Activated CD8-positive, alpha-beta memory T cell treated with anti-CD3 and anti-CD28 coated beads, Interleukin-2, amount 50 U/mL, for 24 hours (primary cell): ENCODE measurements at regions not wholly inside any gene's neighbourhood (a gene's known extent, or its start where the extent isn't known, plus 50 kb on each side); places are given as distances from the start of the nearest gene placed in this dataset.
"Not testable (repeated sequence)": the region's sequence is repeated elsewhere in the genome, so short reads cannot be mapped to it uniquely, and the experiment has no call there.

Experiments used
- DNase-seq: peaks from one replicate; pipeline ENCODE4 v3.0.0-alpha.2; 2020; ENCODE audit errors: extremely low read depth

DNA sequence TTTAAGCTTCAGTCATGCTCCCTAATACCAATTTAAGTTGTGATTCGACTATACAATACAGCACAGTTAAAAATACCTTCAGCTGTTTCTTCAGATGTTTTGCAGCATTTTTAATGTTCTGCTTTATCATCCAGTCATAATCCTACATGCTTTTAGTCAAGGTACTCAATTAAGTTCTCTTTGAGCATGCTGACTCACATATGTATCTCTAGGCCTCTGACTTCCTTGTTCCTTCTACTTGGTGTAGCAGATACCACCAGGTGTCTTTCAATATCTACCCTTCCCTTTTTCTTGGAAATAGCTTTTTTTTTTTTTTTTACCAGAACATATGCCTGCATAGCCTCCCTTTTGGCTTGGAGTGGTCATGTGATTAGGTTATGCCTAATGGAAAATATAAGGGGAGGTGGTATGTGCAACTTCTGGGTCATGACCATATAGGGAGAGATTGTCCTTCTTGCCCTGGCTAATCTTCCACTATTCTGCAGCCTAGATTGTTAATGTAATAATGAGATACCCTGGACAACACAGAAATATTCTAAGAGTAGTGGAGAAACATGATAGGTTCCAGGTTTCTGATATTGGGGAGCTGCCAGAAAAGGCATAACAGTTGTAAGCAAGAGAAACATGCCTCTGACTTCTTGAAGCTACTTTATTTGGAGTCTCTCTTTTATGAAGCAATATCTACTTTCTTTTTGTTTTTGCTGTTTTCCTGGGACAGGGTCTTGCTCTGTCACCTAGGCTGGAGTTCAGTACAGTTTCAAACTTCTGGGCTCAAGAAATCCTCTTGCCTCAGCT, 737.2 kb upstream of the SLIT2 start:
- DNase-seq: no peak

GRCh38 chr4:19512086-19512485, 739.6 kb upstream of the SLIT2 start:
- no peak for DNase-seq

DNA sequence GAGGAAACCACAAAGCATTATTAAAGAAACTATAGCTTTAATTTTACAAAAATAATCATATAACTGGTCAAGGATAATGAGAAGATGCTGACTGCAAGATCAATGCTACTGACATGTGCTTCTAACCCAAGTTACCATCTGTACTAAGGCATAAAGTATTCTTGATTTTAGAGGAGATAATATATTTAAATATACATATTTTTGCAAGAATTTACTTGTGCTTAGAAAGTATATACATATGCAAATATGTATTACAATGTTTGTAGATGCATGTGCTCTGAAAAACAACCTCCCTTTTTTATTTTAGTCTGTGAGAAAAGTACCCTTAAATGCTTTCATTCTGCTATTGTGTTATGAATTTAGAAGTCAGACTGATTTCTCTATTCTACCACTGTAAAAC, 740.7 kb upstream of the SLIT2 start:
- no peak for DNase-seq

DNA sequence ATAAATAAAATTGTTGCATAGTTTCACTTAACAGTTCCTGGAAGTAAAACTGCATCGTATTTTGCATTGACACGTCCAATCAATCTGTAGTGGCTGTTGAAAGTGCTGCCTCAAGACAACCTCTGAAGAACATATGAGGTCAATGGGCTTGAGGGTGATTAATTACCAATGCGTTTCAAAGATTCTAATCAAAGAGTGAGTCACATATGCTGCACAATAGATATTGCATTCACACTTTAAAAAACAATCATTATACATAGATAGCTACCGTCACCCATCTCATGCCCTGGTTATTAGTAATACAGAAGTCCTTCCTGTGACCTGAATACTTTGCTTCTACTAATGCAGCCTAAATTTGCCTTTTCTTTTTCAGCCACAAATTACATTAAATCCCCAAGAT, 743.3 kb upstream of the SLIT2 start:
- DNase-seq: no peak

- no peak for DNase-seq
Observed at GRCh38 chr4:19497705-19498104, 754.0 kb upstream of the SLIT2 start.

DNA sequence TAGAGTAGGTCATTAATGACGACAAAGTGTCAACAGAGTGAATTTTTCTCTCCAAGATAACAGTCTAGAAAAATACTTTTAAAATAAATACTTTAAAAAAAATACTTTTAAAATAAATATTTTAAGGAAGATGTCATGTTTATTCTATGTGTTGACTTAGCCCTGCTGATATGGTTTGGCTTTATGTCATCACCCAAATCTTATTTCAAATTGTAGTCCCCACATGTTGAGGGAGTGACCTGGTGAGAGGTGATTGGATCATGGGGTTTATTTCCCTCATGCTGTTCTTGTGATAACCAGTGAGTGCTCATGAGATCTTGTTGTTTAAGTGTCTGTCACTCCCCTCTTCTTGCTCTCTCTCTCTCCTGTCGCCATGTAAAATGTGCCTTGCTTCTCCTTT, 754.9 kb upstream of the SLIT2 start:
- no peak for DNase-seq

DNA sequence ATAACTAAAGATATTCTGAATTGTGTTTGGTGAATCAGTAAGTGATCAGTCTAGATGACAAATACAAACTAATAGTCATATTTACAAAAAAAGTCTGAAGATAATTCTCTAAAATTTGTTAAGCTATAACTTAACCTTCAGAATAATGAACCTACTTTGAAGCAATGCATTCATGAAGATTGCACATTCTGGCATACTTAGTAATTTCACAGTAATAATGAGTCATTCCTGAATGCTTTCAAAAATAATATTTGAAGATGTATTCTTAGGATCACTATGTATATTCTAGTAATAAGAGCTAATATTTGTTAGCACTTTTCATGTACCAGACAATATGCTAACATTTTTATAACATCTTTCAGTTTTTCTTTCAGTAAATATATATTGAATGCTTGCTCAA, 756.7 kb upstream of the SLIT2 start:
- DNase-seq: no peak

GRCh38 chr4:19492606-19493005, 759.1 kb upstream of the SLIT2 start:
- DNase-seq: no peak

DNA sequence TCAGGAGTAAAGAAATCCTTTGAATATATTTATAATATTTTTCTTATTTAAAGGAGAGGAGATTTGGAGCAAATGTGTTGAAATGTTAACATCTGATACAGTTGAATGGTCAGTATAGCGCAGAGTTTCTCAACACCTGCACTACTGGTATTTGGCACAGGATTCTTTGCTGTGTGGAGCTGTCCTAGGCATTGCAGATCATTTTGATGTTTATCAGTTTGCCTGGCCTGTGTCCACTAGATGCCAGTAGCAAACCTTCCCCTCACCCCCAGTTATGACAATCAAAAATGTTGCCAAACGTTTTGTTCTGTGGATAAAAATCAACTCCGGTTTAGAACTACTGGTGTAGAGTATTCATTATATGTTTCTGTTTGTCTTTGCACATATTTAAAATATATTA, 765.3 kb upstream of the SLIT2 start:
- DNase-seq: no peak

- DNase-seq: no peak
Observed at GRCh38 chr4:19478791-19479190, 772.9 kb upstream of the SLIT2 start.

GRCh38 chr4:19473569-19473968, 778.1 kb upstream of the SLIT2 start:
- no peak for DNase-seq

DNA sequence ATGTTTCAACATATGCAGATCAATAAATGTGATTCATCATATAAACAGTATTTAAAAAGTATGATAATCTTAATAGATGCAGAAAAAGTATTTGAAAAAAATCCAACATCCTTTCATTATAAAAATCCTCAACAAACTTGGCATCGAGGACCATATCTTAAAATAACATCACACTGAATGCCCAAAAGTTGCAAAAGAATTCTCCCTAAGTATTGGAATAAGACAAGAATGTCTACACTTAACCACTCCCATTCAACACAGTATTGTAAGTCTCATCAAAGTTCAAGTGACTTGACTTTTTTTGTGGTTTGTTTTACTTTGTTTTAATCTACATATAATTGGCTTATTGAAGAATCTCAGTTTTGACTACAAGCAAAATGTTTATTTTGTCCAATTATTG, 779.0 kb upstream of the SLIT2 start:
- no peak for DNase-seq

DNA sequence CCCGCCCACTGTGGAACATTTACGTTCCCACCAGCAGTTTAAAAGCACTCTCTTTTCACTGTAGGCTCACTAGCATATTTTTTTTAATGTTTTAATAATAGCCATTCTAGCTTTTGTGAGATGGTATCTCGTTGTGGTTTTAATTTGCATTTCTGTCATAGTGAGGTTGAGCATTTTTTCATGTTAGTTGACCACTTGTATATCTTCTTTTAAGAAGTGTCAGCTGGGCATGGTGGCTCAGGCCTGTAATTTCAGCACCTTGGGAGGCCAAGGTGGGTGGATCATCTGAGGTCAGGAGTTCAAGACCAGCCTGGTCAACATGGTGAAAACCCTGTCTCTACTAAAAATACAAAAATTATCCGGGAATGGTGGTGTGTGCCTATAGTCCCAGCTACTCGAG, 781.7 kb upstream of the SLIT2 start:
- DNase-seq: not testable (repeated sequence)

- no peak for DNase-seq
Observed at GRCh38 chr4:19462117-19462516, 789.6 kb upstream of the SLIT2 start.

DNA sequence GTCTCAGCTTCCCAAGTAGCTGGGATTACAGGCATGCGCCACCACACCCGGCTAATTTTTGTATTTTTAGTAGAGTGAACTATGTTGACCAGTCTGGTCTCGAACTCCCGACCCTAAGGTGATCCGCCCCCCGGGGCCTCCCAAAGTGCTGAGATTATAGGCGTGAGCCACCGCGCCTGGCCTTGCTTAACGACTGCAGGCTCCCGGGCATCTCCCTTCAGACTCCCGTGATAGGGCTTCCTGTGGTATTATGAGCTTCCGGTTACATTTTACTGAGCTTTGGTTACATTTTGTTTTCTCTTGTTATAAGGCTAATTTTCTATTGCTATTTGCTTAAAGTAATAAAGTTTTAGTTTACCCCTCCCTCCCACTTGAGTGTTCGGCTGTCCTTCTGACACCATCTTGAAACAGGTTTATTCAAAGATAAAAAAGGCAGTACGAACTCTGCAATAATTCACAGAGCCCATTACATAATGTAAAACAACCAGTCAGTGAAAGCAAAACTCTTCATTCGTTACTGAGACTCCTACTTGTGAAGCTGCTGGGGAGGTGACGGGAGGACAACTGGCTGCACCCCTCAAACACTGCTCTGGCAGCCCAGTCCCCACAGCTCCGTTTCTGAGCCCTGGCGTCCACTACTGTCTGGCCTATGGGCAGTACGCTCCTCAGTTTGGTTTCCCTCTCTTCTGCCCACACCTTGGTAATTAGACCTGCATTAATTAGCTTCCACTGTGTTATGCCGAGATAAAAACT, 795.7 kb upstream of the SLIT2 start:
- no peak for DNase-seq

GRCh38 chr4:19455196-19455595, 796.5 kb upstream of the SLIT2 start:
- no peak for DNase-seq

DNA sequence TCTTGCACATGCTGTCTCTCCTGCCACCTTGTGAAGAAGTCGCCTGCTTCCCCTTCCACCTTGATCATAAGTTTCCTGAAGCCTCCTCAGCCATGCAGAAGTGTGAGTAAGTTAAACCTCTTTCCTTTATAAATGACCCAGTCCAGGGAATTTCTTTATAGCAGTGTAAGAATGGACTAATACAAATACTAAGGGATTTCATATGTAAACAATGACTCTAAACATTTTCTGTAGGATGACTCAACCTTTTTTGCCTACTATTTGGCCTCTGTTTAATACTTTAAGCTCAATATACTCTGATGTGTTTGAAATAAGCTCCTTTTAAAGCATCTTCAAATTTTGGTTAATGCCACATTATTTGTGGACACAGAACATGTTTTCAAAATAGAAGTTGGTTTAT, 813.5 kb upstream of the SLIT2 start:
- no peak for DNase-seq

- DNase-seq: no peak
Observed at GRCh38 chr4:19437008-19437407, 814.7 kb upstream of the SLIT2 start.

- DNase-seq: no peak
Observed at GRCh38 chr4:19429684-19430083, 822.0 kb upstream of the SLIT2 start.

DNA sequence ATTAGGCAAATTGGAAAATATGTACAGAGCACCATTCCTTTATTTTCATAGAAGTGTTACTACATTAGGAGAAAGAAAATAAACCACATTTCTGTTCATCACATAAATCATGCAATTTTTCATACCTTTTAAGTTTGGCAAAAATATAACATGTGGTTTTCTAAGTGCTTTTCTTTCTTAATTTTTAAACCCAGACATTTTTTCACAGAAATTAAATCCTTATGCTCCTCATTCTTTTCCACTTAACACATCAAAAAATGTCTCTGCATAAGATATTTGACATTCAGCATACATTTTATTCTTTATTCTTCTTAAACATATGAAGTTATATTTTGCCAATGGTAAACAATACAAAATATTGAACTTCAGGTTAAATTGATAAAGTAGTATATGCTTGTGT, 826.6 kb upstream of the SLIT2 start:
- no peak for DNase-seq

- DNase-seq: no peak
Observed at GRCh38 chr4:19417256-19417655, 834.4 kb upstream of the SLIT2 start.

GRCh38 chr4:19416146-19416545, 835.6 kb upstream of the SLIT2 start:
- no peak for DNase-seq

GRCh38 chr4:19408490-19408889, 843.2 kb upstream of the SLIT2 start:
- DNase-seq: no peak
